H1 (cell line): ENCODE measurements at regions not wholly inside any gene's neighbourhood (a gene's known extent, or its start where the extent isn't known, plus 50 kb on each side); places are given as distances from the start of the nearest gene placed in this dataset.

Experiments used
- BACH1 ChIP-seq: IDR thresholded peaks from 2 replicates; pipeline ENCODE4 v1.6.1; 2012; ENCODE audit warnings: low read length, improper control_type of control experiment
- E2F6 ChIP-seq: IDR thresholded peaks from 2 replicates; pipeline ENCODE4 v1.6.1; 2012; ENCODE audit warnings: inconsistent platforms
- FOSL1 ChIP-seq: IDR thresholded peaks from 2 replicates; pipeline ENCODE4 v1.6.1; 2011; ENCODE audit warnings: mild to moderate bottlenecking, low read depth, low read length, moderate library complexity; ENCODE audit not compliant: insufficient read depth
- KDM4A ChIP-seq: IDR thresholded peaks from one replicate; pipeline ENCODE4 v1.7.1; 2012; ENCODE audit warnings: low read depth, mild to moderate bottlenecking, moderate library complexity, low read length, inconsistent platforms; ENCODE audit not compliant: severe bottlenecking
- RFX5 ChIP-seq: IDR thresholded peaks from 2 replicates; pipeline ENCODE4 v1.6.1; 2011; ENCODE audit warnings: low read depth, low read length, improper control_type of control experiment, borderline replicate concordance
- SIN3A ChIP-seq, 2 experiments: IDR thresholded peaks in 1 of 2; conservative IDR thresholded peaks in 1 of 2; 2 replicates each; pipeline ENCODE4 v1.6.1; 2011 to 2012; ENCODE audit warnings: low read length in 2 of 2, improper control_type of control experiment in 1 of 2, low read depth in 1 of 2, mild to moderate bottlenecking in 1 of 2
- SP2 ChIP-seq: IDR thresholded peaks from 2 replicates; pipeline ENCODE4 v1.6.1; 2012; ENCODE audit warnings: mild to moderate bottlenecking, low read length, inconsistent platforms
- SRF ChIP-seq: IDR thresholded peaks from 2 replicates; pipeline ENCODE4 v1.6.1; 2011; ENCODE audit warnings: mild to moderate bottlenecking, low read depth, low read length, moderate library complexity
- TAF1 ChIP-seq: IDR thresholded peaks from 2 replicates; pipeline ENCODE4 v1.6.1; 2011; ENCODE audit warnings: mild to moderate bottlenecking, low read depth, low read length
- TF ChIP-seq, protein P1 (sequence below): fragments of 300-600 bp; sonication (generic); IDR thresholded peaks from 2 replicates; pipeline ENCODE4 v1.7.1; 2012; ENCODE audit warnings: low read length, moderate library complexity, mild to moderate bottlenecking, inconsistent platforms; ENCODE audit not compliant: insufficient replicate concordance

GRCh38 chr2:17257189-17257909 lies 260.9 kb downstream of the RAD51AP2 start (continued):
- TF ChIP-seq, protein P1, sequence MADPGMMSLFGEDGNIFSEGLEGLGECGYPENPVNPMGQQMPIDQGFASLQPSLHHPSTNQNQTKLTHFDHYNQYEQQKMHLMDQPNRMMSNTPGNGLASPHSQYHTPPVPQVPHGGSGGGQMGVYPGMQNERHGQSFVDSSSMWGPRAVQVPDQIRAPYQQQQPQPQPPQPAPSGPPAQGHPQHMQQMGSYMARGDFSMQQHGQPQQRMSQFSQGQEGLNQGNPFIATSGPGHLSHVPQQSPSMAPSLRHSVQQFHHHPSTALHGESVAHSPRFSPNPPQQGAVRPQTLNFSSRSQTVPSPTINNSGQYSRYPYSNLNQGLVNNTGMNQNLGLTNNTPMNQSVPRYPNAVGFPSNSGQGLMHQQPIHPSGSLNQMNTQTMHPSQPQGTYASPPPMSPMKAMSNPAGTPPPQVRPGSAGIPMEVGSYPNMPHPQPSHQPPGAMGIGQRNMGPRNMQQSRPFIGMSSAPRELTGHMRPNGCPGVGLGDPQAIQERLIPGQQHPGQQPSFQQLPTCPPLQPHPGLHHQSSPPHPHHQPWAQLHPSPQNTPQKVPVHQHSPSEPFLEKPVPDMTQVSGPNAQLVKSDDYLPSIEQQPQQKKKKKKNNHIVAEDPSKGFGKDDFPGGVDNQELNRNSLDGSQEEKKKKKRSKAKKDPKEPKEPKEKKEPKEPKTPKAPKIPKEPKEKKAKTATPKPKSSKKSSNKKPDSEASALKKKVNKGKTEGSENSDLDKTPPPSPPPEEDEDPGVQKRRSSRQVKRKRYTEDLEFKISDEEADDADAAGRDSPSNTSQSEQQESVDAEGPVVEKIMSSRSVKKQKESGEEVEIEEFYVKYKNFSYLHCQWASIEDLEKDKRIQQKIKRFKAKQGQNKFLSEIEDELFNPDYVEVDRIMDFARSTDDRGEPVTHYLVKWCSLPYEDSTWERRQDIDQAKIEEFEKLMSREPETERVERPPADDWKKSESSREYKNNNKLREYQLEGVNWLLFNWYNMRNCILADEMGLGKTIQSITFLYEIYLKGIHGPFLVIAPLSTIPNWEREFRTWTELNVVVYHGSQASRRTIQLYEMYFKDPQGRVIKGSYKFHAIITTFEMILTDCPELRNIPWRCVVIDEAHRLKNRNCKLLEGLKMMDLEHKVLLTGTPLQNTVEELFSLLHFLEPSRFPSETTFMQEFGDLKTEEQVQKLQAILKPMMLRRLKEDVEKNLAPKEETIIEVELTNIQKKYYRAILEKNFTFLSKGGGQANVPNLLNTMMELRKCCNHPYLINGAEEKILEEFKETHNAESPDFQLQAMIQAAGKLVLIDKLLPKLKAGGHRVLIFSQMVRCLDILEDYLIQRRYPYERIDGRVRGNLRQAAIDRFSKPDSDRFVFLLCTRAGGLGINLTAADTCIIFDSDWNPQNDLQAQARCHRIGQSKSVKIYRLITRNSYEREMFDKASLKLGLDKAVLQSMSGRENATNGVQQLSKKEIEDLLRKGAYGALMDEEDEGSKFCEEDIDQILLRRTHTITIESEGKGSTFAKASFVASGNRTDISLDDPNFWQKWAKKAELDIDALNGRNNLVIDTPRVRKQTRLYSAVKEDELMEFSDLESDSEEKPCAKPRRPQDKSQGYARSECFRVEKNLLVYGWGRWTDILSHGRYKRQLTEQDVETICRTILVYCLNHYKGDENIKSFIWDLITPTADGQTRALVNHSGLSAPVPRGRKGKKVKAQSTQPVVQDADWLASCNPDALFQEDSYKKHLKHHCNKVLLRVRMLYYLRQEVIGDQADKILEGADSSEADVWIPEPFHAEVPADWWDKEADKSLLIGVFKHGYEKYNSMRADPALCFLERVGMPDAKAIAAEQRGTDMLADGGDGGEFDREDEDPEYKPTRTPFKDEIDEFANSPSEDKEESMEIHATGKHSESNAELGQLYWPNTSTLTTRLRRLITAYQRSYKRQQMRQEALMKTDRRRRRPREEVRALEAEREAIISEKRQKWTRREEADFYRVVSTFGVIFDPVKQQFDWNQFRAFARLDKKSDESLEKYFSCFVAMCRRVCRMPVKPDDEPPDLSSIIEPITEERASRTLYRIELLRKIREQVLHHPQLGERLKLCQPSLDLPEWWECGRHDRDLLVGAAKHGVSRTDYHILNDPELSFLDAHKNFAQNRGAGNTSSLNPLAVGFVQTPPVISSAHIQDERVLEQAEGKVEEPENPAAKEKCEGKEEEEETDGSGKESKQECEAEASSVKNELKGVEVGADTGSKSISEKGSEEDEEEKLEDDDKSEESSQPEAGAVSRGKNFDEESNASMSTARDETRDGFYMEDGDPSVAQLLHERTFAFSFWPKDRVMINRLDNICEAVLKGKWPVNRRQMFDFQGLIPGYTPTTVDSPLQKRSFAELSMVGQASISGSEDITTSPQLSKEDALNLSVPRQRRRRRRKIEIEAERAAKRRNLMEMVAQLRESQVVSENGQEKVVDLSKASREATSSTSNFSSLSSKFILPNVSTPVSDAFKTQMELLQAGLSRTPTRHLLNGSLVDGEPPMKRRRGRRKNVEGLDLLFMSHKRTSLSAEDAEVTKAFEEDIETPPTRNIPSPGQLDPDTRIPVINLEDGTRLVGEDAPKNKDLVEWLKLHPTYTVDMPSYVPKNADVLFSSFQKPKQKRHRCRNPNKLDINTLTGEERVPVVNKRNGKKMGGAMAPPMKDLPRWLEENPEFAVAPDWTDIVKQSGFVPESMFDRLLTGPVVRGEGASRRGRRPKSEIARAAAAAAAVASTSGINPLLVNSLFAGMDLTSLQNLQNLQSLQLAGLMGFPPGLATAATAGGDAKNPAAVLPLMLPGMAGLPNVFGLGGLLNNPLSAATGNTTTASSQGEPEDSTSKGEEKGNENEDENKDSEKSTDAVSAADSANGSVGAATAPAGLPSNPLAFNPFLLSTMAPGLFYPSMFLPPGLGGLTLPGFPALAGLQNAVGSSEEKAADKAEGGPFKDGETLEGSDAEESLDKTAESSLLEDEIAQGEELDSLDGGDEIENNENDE, result no peak
- no peak for TF ChIP-seq E2F6
- no peak for TF ChIP-seq BACH1
- no peak for TF ChIP-seq KDM4A
- no peak for TF ChIP-seq TAF1
- TF ChIP-seq RFX5, result no peak
- TF ChIP-seq SIN3A (conservative IDR thresholded peaks at IDR 0.05 in 1 of 2, IDR thresholded peaks at IDR 0.05 in 1 of 2; ENCODE audit: low read depth in 1 of 2, low read length in 2 of 2), result no peak
- no peak for TF ChIP-seq SRF
- TF ChIP-seq FOSL1, result no peak
- no peak for TF ChIP-seq SP2
